ENCODE measurements at regions not wholly inside any gene's neighbourhood (a gene's known extent, or its start where the extent isn't known, plus 50 kb on each side); places are given as distances from the start of the nearest gene placed in this dataset.

GRCh38 chr12:22880331-22880730, 255.4 kb downstream of the ETNK1 start:
- Histone ChIP-seq H4K20me1 (ENCODE audit: control insufficient read depth, extremely low read depth, insufficient read depth, low read length) (no peaks in the 10 kb centered on the region), H3K27ac (ENCODE audit: control insufficient read depth, insufficient read depth, low read length) (no peak overlapping the region), H3K4me2 (ENCODE audit: control insufficient read depth, extremely low read depth, insufficient read depth, low read depth, low read length) (no peak overlapping the region), H3K36me3 (ENCODE audit: control insufficient read depth in 2 of 2, extremely low read depth in 1 of 2, insufficient read depth in 2 of 2, low read length in 2 of 2) (no peaks in the 10 kb centered on the region), H3K9ac (ENCODE audit: control insufficient read depth, extremely low read depth, insufficient read depth, low read length) (no peak overlapping the region), H3K4me3 (ENCODE audit: control insufficient read depth in 2 of 3, extremely low read depth in 1 of 3, insufficient read depth in 2 of 3, low read depth in 1 of 3, low read length in 3 of 3) (no peak overlapping the region), H3K27me3 (ENCODE audit: control insufficient read depth, extremely low read depth, insufficient read depth, low read length) (no peaks in the 10 kb centered on the region), H3K9me1 (ENCODE audit: control insufficient read depth, extremely low read depth, insufficient read depth, low read length) (no peaks in the 10 kb centered on the region), H3K4me1 (ENCODE audit: control insufficient read depth, extremely low read depth, insufficient read depth, low read length) (no peaks in the 10 kb centered on the region), H3K79me2 (ENCODE audit: control insufficient read depth, insufficient read depth, low read length) (no peaks in the 10 kb centered on the region), H3K9me3 (ENCODE audit: control insufficient read depth, low read depth, low read length) (no peaks in the 10 kb centered on the region), H2AFZ (ENCODE audit: control insufficient read depth, low read length) (no peak overlapping the region)
- dilution Hi-C loops (cut with MboI; ENCODE audit: extremely low pct_ligation_motif_present, low sequenced_read_pairs): no loop called here
- FAIRE-seq: peak; percentile 56
- TF ChIP-seq, protein P1, sequence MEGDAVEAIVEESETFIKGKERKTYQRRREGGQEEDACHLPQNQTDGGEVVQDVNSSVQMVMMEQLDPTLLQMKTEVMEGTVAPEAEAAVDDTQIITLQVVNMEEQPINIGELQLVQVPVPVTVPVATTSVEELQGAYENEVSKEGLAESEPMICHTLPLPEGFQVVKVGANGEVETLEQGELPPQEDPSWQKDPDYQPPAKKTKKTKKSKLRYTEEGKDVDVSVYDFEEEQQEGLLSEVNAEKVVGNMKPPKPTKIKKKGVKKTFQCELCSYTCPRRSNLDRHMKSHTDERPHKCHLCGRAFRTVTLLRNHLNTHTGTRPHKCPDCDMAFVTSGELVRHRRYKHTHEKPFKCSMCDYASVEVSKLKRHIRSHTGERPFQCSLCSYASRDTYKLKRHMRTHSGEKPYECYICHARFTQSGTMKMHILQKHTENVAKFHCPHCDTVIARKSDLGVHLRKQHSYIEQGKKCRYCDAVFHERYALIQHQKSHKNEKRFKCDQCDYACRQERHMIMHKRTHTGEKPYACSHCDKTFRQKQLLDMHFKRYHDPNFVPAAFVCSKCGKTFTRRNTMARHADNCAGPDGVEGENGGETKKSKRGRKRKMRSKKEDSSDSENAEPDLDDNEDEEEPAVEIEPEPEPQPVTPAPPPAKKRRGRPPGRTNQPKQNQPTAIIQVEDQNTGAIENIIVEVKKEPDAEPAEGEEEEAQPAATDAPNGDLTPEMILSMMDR (optimal IDR thresholded peaks at IDR 0.05 in 1 of 3, IDR thresholded peaks at IDR 0.05 in 1 of 3, conservative IDR thresholded peaks at IDR 0.05 in 1 of 3; ENCODE audit: extremely low read depth in 1 of 3, insufficient read depth in 2 of 3, low read length in 3 of 3): no peak
- TF ChIP-seq EZH2 (IDR thresholded peaks at IDR 0.05; ENCODE audit: low read length): no peak
- no peak for DNase-seq (ENCODE audit: low read depth, low spot score)

- Histone ChIP-seq H3K27ac (ENCODE audit: control insufficient read depth, insufficient read depth, low read length) (no peak overlapping the region), H3K4me2 (ENCODE audit: control insufficient read depth, extremely low read depth, insufficient read depth, low read depth, low read length) (no peak overlapping the region), H3K9me1 (ENCODE audit: control insufficient read depth, extremely low read depth, insufficient read depth, low read length) (no peaks in the 10 kb centered on the region), H3K36me3 (ENCODE audit: control insufficient read depth in 2 of 2, extremely low read depth in 1 of 2, insufficient read depth in 2 of 2, low read length in 2 of 2) (no peaks in the 10 kb centered on the region), H4K20me1 (ENCODE audit: control insufficient read depth, extremely low read depth, insufficient read depth, low read length) (no peaks in the 10 kb centered on the region), H3K4me1 (ENCODE audit: control insufficient read depth, extremely low read depth, insufficient read depth, low read length) (no peaks in the 10 kb centered on the region), H3K9me3 (ENCODE audit: control insufficient read depth, low read depth, low read length) (no peaks in the 10 kb centered on the region), H3K79me2 (ENCODE audit: control insufficient read depth, insufficient read depth, low read length) (no peaks in the 10 kb centered on the region), H3K9ac (ENCODE audit: control insufficient read depth, extremely low read depth, insufficient read depth, low read length) (no peak overlapping the region), H2AFZ (ENCODE audit: control insufficient read depth, low read length) (no peak overlapping the region), H3K4me3 (ENCODE audit: control insufficient read depth in 2 of 3, extremely low read depth in 1 of 3, insufficient read depth in 2 of 3, low read depth in 1 of 3, low read length in 3 of 3) (no peak overlapping the region), H3K27me3 (ENCODE audit: control insufficient read depth, extremely low read depth, insufficient read depth, low read length) (no peaks in the 10 kb centered on the region)
- no peak for DNase-seq (ENCODE audit: low read depth, low spot score)
- no peak for FAIRE-seq
- dilution Hi-C loops (cut with MboI; ENCODE audit: extremely low pct_ligation_motif_present, low sequenced_read_pairs): no loop called here
- no peak for TF ChIP-seq EZH2 (IDR thresholded peaks at IDR 0.05; ENCODE audit: low read length)
- TF ChIP-seq, protein P1 (optimal IDR thresholded peaks at IDR 0.05 in 1 of 3, IDR thresholded peaks at IDR 0.05 in 1 of 3, conservative IDR thresholded peaks at IDR 0.05 in 1 of 3; ENCODE audit: extremely low read depth in 1 of 3, insufficient read depth in 2 of 3, low read length in 3 of 3): no peak
Observed at GRCh38 chr12:22880807-22881206, 255.8 kb downstream of the ETNK1 start.

Data from keratinocyte (primary cell).